Nephron progenitor cell (in vitro differentiated cells): ENCODE measurements at regions not wholly inside any gene's neighbourhood (a gene's known extent, or its start where the extent isn't known, plus 50 kb on each side); places are given as distances from the start of the nearest gene placed in this dataset.
"Not testable (repeated sequence)": the region's sequence is repeated elsewhere in the genome, so short reads cannot be mapped to it uniquely, and the experiment has no call there.

Experiments used
- DNase-seq: peaks from one replicate; pipeline ENCODE4 v3.0.0; 2021
- H3K27ac Mint-ChIP-seq: 2 replicates; pipeline ENCODE4 v1.8.0; 2021; ENCODE audit warnings: mild to moderate bottlenecking, moderate library complexity, mixed read lengths
- H3K27me3 Mint-ChIP-seq: 2 replicates; pipeline ENCODE4 v1.8.0; 2021; ENCODE audit warnings: mild to moderate bottlenecking, low read depth, mixed read lengths; ENCODE audit not compliant: poor library complexity
- H3K36me3 Mint-ChIP-seq: 2 replicates; pipeline ENCODE4 v1.8.0; 2021; ENCODE audit warnings: low read depth, mixed read lengths
- H3K4me1 Mint-ChIP-seq: 2 replicates; pipeline ENCODE4 v1.8.0; 2021; ENCODE audit warnings: mixed read lengths
- H3K4me3 Mint-ChIP-seq: 2 replicates; pipeline ENCODE4 v1.8.0; 2021; ENCODE audit warnings: mild to moderate bottlenecking, moderate library complexity, mixed read lengths
- H3K9me3 Mint-ChIP-seq: 2 replicates; pipeline ENCODE4 v1.8.0; 2021; ENCODE audit warnings: mild to moderate bottlenecking, moderate library complexity, mixed read lengths
- TF ChIP-seq, protein P1 (sequence below): fragments of 200-600 bp; sonication (generic); IDR thresholded peaks from 2 replicates; pipeline ENCODE4 v1.5.0; 2021; ENCODE audit warnings: antibody characterized with exemption

DNA sequence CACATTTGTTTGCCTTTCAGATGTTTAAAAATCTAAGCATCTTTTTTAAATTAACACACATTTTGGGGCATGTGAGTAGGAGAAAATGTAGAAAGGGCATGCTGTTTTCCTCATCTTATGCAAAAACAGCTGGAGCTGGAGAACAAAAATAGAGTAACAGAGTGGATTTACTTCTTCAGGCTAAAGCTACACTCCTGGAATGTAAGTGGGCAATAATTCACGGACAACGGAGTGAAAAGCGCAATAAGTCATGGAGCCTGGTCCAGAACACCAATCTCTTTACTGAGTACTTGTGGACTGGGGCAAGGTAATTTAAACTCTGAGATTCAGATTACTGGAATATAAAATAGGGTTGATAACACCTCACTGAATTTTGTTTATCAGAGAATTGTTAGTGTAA is 1018.8 kb upstream of the HS3ST1 start:
- no peak for DNase-seq
- H3K27me3 Mint-ChIP-seq: peaks cover 3% of the 10 kb centered on the region
- TF ChIP-seq, protein P1, sequence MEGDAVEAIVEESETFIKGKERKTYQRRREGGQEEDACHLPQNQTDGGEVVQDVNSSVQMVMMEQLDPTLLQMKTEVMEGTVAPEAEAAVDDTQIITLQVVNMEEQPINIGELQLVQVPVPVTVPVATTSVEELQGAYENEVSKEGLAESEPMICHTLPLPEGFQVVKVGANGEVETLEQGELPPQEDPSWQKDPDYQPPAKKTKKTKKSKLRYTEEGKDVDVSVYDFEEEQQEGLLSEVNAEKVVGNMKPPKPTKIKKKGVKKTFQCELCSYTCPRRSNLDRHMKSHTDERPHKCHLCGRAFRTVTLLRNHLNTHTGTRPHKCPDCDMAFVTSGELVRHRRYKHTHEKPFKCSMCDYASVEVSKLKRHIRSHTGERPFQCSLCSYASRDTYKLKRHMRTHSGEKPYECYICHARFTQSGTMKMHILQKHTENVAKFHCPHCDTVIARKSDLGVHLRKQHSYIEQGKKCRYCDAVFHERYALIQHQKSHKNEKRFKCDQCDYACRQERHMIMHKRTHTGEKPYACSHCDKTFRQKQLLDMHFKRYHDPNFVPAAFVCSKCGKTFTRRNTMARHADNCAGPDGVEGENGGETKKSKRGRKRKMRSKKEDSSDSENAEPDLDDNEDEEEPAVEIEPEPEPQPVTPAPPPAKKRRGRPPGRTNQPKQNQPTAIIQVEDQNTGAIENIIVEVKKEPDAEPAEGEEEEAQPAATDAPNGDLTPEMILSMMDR: no peak
- H3K4me3 Mint-ChIP-seq: no peak overlapping the region
- no peaks in the 10 kb centered on the region for H3K36me3 Mint-ChIP-seq
- H3K4me1 Mint-ChIP-seq: peaks cover 40% of the 10 kb centered on the region
- no peak overlapping the region for H3K27ac Mint-ChIP-seq
- peaks cover 25% of the 10 kb centered on the region for H3K9me3 Mint-ChIP-seq

DNA sequence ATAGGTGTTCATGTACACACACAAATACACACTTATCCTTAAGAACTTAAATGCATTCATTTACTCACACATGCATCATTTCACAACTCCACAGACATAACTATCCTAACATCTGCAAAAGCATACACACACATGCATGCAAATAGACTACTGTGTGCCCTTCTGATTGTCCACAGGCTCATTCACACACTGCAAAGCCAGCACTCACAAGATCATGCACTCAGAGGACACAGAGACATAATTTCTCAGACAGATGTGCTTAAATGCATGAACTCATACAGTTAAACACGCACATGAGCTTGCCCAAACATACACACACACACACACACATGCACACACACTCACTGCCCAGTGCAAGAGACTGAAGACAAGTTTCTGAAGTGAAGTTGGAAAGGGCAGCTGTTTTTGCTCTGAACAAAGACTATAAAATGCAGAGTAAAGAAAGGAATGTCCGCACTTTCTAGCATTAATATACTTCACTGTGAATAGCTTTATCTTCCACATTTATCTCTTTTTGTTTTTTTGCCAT is 1018.0 kb upstream of the HS3ST1 start:
- Mint-ChIP-seq H3K36me3 (no peaks in the 10 kb centered on the region), H3K27me3 (peaks cover 3% of the 10 kb centered on the region), H3K27ac (peak overlapping the region; percentile 73), H3K4me3 (no peak overlapping the region), H3K9me3 (peaks cover 25% of the 10 kb centered on the region), H3K4me1 (peaks cover 40% of the 10 kb centered on the region)
- TF ChIP-seq, protein P1: no peak
- DNase-seq: no peak

DNA sequence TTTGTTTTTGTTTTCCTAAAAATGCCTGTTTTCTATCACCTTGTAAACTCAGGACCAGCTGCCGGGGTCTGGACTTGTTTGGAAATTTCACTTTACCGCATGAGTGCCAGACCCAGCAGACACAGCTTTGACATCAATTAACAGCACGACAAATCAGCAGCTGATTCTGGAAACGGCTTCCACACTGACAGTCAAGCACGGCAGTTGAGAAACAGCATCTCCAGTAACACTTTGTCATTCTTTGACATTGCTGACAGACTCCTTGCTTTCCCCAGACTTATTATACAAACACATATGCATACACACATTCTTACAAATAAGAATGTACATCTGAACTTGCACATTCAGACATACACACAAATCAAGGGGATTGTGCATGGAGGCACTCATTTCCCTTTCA is 1017.6 kb upstream of the HS3ST1 start:
- H3K4me3 Mint-ChIP-seq: no peak overlapping the region
- peaks cover 3% of the 10 kb centered on the region for H3K27me3 Mint-ChIP-seq
- H3K4me1 Mint-ChIP-seq: peaks cover 40% of the 10 kb centered on the region
- no peak for DNase-seq
- TF ChIP-seq, protein P1: no peak
- H3K27ac Mint-ChIP-seq: peak overlapping the region; percentile 73
- H3K36me3 Mint-ChIP-seq: no peaks in the 10 kb centered on the region
- H3K9me3 Mint-ChIP-seq: peaks cover 22% of the 10 kb centered on the region

DNA sequence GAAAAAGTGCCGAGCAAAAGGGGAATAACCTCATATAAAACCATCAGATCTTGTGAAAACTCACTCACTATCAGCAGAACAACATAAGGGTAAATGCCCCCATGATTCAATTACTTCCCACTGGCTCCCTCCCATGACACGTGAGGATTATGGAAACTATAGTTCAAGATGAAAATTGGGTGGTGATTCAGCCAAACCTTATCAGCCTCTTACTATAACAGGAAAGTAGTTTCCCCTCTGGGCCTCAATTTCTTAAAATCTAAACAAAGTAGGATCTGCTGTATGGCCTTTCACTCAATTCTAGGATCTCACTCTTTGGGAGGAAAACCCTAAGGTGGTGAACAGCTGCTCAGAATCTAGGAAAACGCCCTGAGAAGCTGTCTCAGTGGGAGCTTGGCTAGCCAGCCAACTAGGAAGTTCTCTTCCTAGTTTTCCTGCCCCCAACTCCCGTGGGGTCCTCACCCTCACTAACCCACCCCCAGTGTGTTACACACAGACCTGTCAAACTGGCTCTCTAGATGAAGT is 1017.1 kb upstream of the HS3ST1 start:
- Mint-ChIP-seq H3K36me3 (no peaks in the 10 kb centered on the region), H3K27me3 (peaks cover 3% of the 10 kb centered on the region), H3K9me3 (peaks cover 20% of the 10 kb centered on the region), H3K27ac (peak overlapping the region; percentile 73), H3K4me3 (no peak overlapping the region), H3K4me1 (peaks cover 40% of the 10 kb centered on the region)
- DNase-seq: no peak
- TF ChIP-seq, protein P1: no peak

DNA sequence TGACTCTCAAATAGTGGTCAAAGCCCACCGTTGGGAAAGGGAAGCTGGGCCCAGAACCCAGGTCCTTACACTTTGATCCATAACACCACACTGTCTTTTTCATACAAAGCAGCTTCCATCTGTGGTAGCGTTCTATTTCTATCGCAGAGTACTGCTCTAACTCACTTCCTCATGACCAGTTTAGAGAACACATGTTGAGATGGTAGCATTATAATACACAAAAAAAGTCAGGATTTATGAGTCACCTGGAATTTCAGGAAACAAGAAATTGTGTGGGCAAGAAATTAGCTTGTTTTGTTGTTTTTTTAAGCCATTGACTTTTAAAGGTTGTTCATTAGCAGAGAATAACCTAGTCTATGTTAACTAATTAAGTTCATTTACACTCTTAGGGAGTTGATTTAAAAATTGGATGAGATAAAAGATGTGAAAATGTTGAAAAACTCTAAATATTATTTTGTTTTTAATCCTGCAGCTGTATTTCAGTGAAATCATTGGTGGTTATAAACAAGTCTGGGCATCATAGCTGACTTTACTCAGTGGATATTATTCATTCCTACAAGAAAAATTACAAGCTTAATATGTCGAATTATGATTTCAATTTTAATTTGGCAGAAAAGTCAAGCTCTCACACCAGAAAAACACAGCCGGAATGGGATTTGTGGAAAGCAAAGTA is 1011.1 kb upstream of the HS3ST1 start:
- TF ChIP-seq, protein P1: no peak
- H3K9me3 Mint-ChIP-seq: peaks cover 3% of the 10 kb centered on the region
- H3K4me1 Mint-ChIP-seq: no peaks in the 10 kb centered on the region
- H3K36me3 Mint-ChIP-seq: no peaks in the 10 kb centered on the region
- no peaks in the 10 kb centered on the region for H3K27me3 Mint-ChIP-seq
- no peak overlapping the region for H3K27ac Mint-ChIP-seq
- no peak for DNase-seq
- H3K4me3 Mint-ChIP-seq: no peak overlapping the region

DNA sequence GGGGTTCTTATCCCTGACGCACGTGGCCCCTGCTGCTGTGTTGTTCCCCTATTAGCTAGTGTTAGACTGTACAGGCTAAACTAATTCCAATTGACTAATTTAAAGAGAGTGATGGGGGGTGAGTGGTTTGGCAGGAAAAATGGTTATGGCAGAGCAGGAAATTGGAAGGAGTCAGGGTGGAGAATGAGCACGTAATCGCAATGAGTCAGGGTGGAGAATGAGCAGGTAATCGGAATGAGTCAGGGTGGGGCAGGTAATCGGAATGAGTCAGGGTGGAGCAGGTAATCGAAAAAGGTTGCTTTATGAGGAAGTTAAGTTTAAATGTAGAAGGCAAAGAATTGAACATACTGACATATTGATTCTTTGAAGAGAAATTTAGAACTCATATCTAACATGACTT is 1002.6 kb upstream of the HS3ST1 start:
- DNase-seq, H3K27ac Mint-ChIP-seq, H3K36me3 Mint-ChIP-seq, H3K4me1 Mint-ChIP-seq, H3K9me3 Mint-ChIP-seq, H3K27me3 Mint-ChIP-seq, H3K4me3 Mint-ChIP-seq: not testable (repeated sequence)
